Activated CD4-positive, alpha-beta T cell treated with anti-CD3 and anti-CD28 coated beads, Interleukin-2, amount 10 ng/mL, durations not matched to agents 24 days and 14 days (primary cell): ENCODE measurements at regions not wholly inside any gene's neighbourhood (a gene's known extent, or its start where the extent isn't known, plus 50 kb on each side); places are given as distances from the start of the nearest gene placed in this dataset.

Experiments used
- DNase-seq: peaks from one replicate; pipeline ENCODE4 v3.0.0; 2022
- H3K27ac Mint-ChIP-seq: one replicate; pipeline ENCODE4 v1.8.0; 2022; ENCODE audit warnings: mild to moderate bottlenecking, mixed read lengths
- H3K27me3 Mint-ChIP-seq: one replicate; pipeline ENCODE4 v1.8.0; 2022; ENCODE audit warnings: mixed read lengths
- H3K36me3 Mint-ChIP-seq: one replicate; pipeline ENCODE4 v1.8.0; 2022; ENCODE audit warnings: low read depth, mild to moderate bottlenecking, mixed read lengths
- H3K4me1 Mint-ChIP-seq: one replicate; pipeline ENCODE4 v1.8.0; 2021; ENCODE audit warnings: mixed read lengths
- H3K4me3 Mint-ChIP-seq: one replicate; pipeline ENCODE4 v1.8.0; 2022; ENCODE audit warnings: mild to moderate bottlenecking, moderate library complexity, mixed read lengths
- H3K9me3 Mint-ChIP-seq: one replicate; pipeline ENCODE4 v1.8.0; 2021; ENCODE audit warnings: mixed read lengths
- intact Hi-C: fragments of 100-400 bp; cut with micrococcal nuclease; formaldehyde crosslinking; loops from one replicate; pipeline ENCODE4 v1.15.1; 2023

GRCh38 chr6:154908723-154909122 is 86.4 kb upstream of the TIAM2 start:
- H3K27me3 Mint-ChIP-seq, result no peaks in the 10 kb centered on the region
- intact Hi-C loops, result no loop called here
- no peak for DNase-seq

DNA sequence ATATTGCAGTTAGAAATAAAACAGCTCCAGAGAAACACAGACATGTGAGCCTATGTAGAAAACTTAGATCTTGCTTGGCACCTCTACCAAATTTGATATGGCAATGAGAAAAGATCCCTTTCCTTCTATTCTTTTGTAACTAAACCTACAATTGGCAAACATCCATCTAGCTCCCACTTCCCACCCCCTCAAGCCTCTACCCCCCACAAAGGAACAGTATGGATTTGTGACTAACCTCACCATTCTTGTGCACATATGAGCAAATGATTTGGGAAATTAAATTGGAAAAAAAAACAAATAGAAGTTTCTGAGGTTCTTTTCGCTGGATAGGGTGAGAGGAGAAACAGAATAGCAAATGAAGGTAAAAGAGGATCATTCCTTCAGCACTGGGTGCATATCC is 85.8 kb upstream of the TIAM2 start:
- Mint-ChIP-seq H3K4me1 (peaks cover under 1% of the 10 kb centered on the region), H3K4me3 (no peak overlapping the region), H3K9me3 (no peaks in the 10 kb centered on the region), H3K27ac (no peak overlapping the region), H3K27me3 (no peaks in the 10 kb centered on the region), H3K36me3 (no peaks in the 10 kb centered on the region)
- intact Hi-C loops, result no loop called here
- no peak for DNase-seq

More at GRCh38 chr6:154908723-154909122, 86.4 kb upstream of the TIAM2 start:
- Mint-ChIP-seq H3K4me3 (no peak overlapping the region), H3K4me1 (no peaks in the 10 kb centered on the region), H3K9me3 (no peaks in the 10 kb centered on the region), H3K27ac (no peak overlapping the region), H3K36me3 (no peaks in the 10 kb centered on the region)

DNA sequence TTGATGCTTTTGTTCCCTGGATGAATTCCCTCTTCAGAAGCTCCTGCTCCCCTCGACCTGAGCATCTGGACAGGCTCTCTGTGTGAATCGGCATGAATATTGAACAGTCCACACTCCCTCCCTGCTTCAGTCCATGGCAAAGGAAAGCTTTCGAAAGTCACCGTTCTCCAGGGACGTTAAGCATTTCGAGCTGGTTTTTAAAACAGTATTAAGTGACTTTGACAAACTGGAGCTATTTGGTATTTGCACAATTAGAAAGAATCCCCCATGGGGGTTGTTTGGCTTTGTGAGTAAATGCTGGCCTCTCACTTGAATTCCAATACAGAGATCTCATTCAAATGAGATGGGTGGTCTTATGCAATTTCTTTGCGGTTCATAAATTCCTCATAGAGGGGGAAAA is 85.3 kb upstream of the TIAM2 start:
- peaks cover 4% of the 10 kb centered on the region for H3K4me1 Mint-ChIP-seq

GRCh38 chr6:154914288-154914687 is 80.8 kb upstream of the TIAM2 start:
- peaks cover 9% of the 10 kb centered on the region for H3K4me1 Mint-ChIP-seq
- H3K36me3 Mint-ChIP-seq, result no peaks in the 10 kb centered on the region
- H3K27me3 Mint-ChIP-seq, result no peaks in the 10 kb centered on the region
- intact Hi-C loops, result no loop called here
- no peak for DNase-seq
- H3K4me3 Mint-ChIP-seq, result no peak overlapping the region
- no peaks in the 10 kb centered on the region for H3K9me3 Mint-ChIP-seq
- H3K27ac Mint-ChIP-seq, result peak overlapping the region; percentile 38

More for the DNA sequence above, 85.3 kb upstream of the TIAM2 start:
- no peak for DNase-seq
- Mint-ChIP-seq H3K27ac (no peak overlapping the region), H3K36me3 (no peaks in the 10 kb centered on the region), H3K4me3 (no peak overlapping the region), H3K27me3 (no peaks in the 10 kb centered on the region), H3K9me3 (no peaks in the 10 kb centered on the region)
- intact Hi-C loops, result no loop called here

DNA sequence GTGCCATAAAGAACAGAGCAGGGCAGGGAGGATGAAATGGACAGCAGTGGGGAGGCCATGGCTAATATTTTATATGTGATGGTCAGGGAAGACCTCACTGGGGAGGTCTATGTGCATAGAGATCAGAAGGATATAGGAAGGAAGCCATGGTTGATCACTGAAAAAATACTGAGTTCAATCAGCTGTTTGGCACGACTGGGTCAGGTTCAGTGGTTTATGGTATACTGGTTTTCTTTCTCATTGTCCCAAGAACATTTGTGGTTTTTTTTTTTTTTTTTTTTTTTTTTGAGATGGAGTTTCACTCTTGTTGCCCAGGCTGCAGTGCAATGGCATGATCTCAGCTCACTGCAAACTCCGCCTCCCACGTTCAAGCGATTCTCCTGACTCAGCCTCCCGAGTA is 78.3 kb upstream of the TIAM2 start:
- Mint-ChIP-seq H3K4me1 (peaks cover 12% of the 10 kb centered on the region), H3K27me3 (no peaks in the 10 kb centered on the region), H3K36me3 (no peaks in the 10 kb centered on the region), H3K27ac (no peak overlapping the region), H3K9me3 (no peaks in the 10 kb centered on the region), H3K4me3 (no peak overlapping the region)
- no peak for DNase-seq
- intact Hi-C loops, result no loop called here

GRCh38 chr6:154917941-154918340 is 77.2 kb upstream of the TIAM2 start:
- Mint-ChIP-seq H3K27me3 (no peaks in the 10 kb centered on the region), H3K4me1 (peaks cover 12% of the 10 kb centered on the region), H3K36me3 (no peaks in the 10 kb centered on the region), H3K27ac (no peak overlapping the region), H3K4me3 (no peak overlapping the region), H3K9me3 (no peaks in the 10 kb centered on the region)
- intact Hi-C loops, result no loop called here
- no peak for DNase-seq

DNA sequence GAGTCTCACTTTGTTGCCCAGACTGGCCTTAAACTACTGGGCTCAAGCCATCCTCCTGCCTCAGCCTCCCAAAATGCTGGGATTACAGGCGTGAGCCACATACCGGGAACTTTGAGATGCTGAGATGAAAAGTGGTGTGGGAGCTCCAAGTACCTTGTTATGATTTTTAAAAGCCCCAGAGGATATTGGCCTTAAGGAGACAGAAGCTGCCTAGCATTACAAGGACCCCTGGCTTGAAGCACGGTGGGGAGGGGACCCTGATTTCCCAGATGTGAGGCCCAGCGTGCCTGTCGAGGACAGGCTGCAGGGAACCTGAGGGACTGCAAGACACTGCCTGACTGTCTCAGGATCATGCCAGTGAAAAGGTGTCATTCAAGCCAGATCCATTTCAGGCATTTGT is 75.3 kb upstream of the TIAM2 start:
- Mint-ChIP-seq H3K27me3 (no peaks in the 10 kb centered on the region), H3K27ac (no peak overlapping the region), H3K9me3 (no peaks in the 10 kb centered on the region), H3K4me1 (peaks cover 10% of the 10 kb centered on the region), H3K36me3 (no peaks in the 10 kb centered on the region), H3K4me3 (no peak overlapping the region)
- DNase-seq, result no peak
- intact Hi-C loops, result no loop called here

- peaks cover 10% of the 10 kb centered on the region for H3K4me1 Mint-ChIP-seq
- H3K36me3 Mint-ChIP-seq, result no peaks in the 10 kb centered on the region
- intact Hi-C loops, result no loop called here
- DNase-seq, result no peak
- H3K27me3 Mint-ChIP-seq, result no peaks in the 10 kb centered on the region
- no peaks in the 10 kb centered on the region for H3K9me3 Mint-ChIP-seq
- H3K4me3 Mint-ChIP-seq, result no peak overlapping the region
- no peak overlapping the region for H3K27ac Mint-ChIP-seq
Observed at GRCh38 chr6:154920495-154921200, 74.5 kb upstream of the TIAM2 start.

- intact Hi-C loops, result no loop called here
- no peak for DNase-seq
- H3K9me3 Mint-ChIP-seq, result no peaks in the 10 kb centered on the region
- H3K36me3 Mint-ChIP-seq, result no peaks in the 10 kb centered on the region
- H3K27me3 Mint-ChIP-seq, result no peaks in the 10 kb centered on the region
- peaks cover 10% of the 10 kb centered on the region for H3K4me1 Mint-ChIP-seq
- no peak overlapping the region for H3K27ac Mint-ChIP-seq
- no peak overlapping the region for H3K4me3 Mint-ChIP-seq
Observed at GRCh38 chr6:154921482-154921881, 73.6 kb upstream of the TIAM2 start.

DNA sequence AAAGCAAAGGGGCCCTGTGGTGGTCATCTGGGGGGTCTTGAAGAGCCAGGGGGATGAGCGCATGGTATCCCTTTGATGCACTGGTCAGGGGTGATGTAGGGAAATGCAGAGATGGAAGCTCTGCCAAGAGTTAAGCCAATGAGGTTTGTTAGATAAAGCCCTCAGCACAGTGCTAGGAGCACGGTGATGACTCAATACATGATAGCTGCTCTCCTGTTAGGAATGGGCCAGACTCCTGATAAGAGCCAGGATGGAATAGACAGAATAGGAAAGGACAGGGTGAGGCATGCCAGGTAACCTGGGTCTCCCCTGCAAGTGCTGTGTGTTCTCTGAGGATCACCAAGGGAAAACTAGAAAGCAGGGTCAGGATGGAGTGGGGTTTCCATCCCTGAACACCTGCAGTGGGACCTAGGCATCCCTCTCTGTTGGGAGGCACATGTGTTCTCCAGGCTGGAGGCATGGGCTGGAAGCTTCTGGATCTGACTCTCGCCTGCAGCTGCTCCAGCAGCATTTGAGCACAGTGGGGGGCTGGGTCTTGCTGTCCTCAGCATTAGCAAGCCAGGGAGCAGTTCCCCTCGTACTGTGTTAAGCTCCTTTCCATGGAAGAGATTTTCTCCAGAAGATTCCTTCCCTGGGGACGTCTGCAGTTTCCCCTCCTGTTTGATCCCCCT is 71.8 kb upstream of the TIAM2 start:
- Mint-ChIP-seq H3K36me3 (no peaks in the 10 kb centered on the region), H3K27ac (no peak overlapping the region), H3K27me3 (no peaks in the 10 kb centered on the region), H3K4me3 (no peak overlapping the region), H3K4me1 (peaks cover 7% of the 10 kb centered on the region), H3K9me3 (no peaks in the 10 kb centered on the region)
- intact Hi-C loops, result no loop called here
- no peak for DNase-seq

GRCh38 chr6:154925130-154925529 is 70.0 kb upstream of the TIAM2 start:
- H3K4me3 Mint-ChIP-seq, result no peak overlapping the region
- no peaks in the 10 kb centered on the region for H3K27me3 Mint-ChIP-seq

DNA sequence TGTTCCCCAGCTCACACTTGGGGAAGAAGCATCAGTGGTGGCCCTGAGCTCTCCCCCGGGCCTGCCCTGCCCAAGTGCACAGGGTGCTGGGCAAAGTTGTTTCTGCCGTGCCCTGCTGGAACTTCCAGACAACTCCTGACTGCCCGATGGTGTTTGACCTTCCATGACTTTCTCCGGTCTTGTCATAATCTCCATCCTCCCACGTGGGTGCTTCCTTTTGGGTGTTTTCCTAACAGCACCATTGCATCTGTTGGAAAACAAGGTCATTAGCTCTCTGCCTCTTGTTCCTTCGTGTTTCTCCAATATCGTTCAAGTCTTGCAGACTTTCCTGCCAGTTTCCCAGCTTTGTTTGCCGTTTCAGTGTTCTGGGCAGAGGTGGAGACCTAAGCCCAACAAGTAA is 68.7 kb upstream of the TIAM2 start:
- no peak for DNase-seq
- Mint-ChIP-seq H3K36me3 (no peaks in the 10 kb centered on the region), H3K9me3 (no peaks in the 10 kb centered on the region), H3K4me3 (no peak overlapping the region), H3K4me1 (peaks cover 10% of the 10 kb centered on the region), H3K27me3 (no peaks in the 10 kb centered on the region), H3K27ac (no peak overlapping the region)
- intact Hi-C loops, result no loop called here

More at GRCh38 chr6:154925130-154925529, 70.0 kb upstream of the TIAM2 start:
- Mint-ChIP-seq H3K9me3 (no peaks in the 10 kb centered on the region), H3K4me1 (peaks cover 10% of the 10 kb centered on the region), H3K27ac (no peak overlapping the region), H3K36me3 (no peaks in the 10 kb centered on the region)
- intact Hi-C loops, result no loop called here
- no peak for DNase-seq

- Mint-ChIP-seq H3K27ac (peak overlapping the region; percentile 12), H3K4me1 (peaks cover 19% of the 10 kb centered on the region), H3K27me3 (no peaks in the 10 kb centered on the region), H3K9me3 (no peaks in the 10 kb centered on the region), H3K4me3 (no peak overlapping the region), H3K36me3 (no peaks in the 10 kb centered on the region)
- peak; percentile 90 for DNase-seq
- intact Hi-C loops, result loop anchor here (1.0 kb wide), 5 partner anchors 202 to 340 kb away; no protein-coding TSS in a partner anchor
Observed at GRCh38 chr6:154928325-154928922, 66.7 kb upstream of the TIAM2 start.

DNA sequence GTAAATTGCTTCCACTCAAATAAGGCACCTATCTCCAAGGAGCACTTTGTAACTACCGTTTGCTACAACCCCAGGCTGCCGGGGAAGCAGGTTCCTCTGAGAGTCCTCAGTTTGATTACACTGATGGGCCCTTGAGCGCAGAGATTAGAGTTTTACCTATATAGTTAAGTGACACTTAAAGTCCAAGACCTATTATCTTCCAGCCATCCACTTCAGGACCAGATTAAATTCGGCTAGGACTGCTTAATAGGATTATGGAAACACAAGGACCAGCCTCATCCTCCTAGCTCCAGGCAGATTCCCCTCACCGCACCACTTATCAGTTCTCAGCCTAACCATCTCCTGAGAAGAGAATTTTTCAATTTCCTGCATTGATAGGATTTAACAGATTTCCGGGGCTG is 64.7 kb upstream of the TIAM2 start:
- Mint-ChIP-seq H3K27me3 (no peaks in the 10 kb centered on the region), H3K27ac (peak overlapping the region; percentile 12), H3K9me3 (peaks cover 8% of the 10 kb centered on the region), H3K4me3 (no peak overlapping the region), H3K4me1 (peaks cover 16% of the 10 kb centered on the region), H3K36me3 (no peaks in the 10 kb centered on the region)
- intact Hi-C loops, result no loop called here
- DNase-seq, result no peak
